GM23248 (cell line): ENCODE measurements at regions not wholly inside any gene's neighbourhood (a gene's known extent, or its start where the extent isn't known, plus 50 kb on each side); places are given as distances from the start of the nearest gene placed in this dataset.

Experiments
- EZH2 ChIP-seq: fragments of 200-600 bp; sonication (generic); IDR thresholded peaks from 2 replicates; pipeline ENCODE4 v1.6.1; 2018; ENCODE audit warnings: antibody characterized with exemption, mild to moderate bottlenecking; ENCODE audit not compliant: insufficient read depth, poor library complexity, severe bottlenecking
- EZH2phosphoT487 ChIP-seq: fragments of 200-600 bp; sonication (generic); IDR thresholded peaks from 2 replicates; pipeline ENCODE4 v1.6.1; 2018; ENCODE audit warnings: antibody characterized with exemption, moderate library complexity, mild to moderate bottlenecking, low read depth; ENCODE audit not compliant: insufficient read depth

DNA sequence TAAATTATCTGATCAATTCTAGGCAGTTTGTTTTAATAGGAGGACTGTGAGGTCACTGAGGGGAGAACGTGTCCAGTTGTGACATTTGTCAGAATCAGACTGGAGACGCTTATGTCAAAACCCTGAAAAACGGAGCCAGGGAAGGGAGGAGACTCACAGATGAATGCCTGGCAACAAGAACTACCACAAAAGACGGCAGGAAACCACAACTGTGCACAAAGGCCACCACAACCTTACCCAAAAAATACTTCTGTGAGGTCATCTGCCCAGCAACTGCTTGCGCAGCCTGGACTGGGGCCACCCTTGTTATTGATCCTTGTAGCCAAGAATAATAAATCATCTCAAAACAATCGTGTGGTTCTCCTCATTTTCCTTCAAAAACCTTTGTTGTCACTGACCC, 173.0 kb upstream of the ALKAL2 start:
- no peak for TF ChIP-seq EZH2phosphoT487
- no peak for TF ChIP-seq EZH2
